ENCODE measurements at regions not wholly inside any gene's neighbourhood (a gene's known extent, or its start where the extent isn't known, plus 50 kb on each side); places are given as distances from the start of the nearest gene placed in this dataset.

DNA sequence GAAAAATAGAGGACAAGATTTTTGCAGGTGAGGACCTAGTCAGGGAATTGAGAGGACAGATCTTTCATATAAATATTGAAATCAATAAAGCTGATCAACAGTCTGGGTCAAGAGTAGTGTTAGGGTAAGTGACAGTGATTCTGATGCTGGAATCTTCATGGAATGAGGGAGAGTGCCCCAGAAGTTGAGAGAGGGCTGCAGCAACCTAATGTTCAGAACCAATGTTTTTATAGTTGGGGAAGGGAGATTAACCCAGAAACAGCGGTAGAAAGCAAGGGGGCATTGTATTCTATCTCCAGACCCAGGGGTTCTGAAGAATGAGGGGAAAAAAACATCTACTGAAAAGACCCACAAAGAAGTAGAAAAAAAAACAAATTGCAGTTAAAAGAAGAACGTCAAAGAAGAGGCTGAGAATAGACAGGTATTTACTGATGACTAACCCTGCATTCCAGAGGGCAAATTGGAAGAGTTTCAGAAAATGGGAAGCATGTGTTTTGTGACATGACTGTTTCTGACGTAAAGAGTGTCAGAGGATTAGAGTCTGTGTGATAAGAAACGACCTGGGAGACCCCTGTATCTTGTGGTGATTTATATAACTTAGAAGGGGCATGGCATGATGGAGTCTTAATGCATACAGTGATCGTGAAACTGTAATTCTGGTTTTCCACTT lies 819.6 kb upstream of the EPHA5 start:
- Histone ChIP-seq H3K27me3 (ENCODE audit: control insufficient read depth in 3 of 3, insufficient read depth in 3 of 3, low read length in 2 of 3) (no peaks in the 10 kb centered on the region), H3K9ac (ENCODE audit: insufficient read depth in 1 of 2, low read length in 2 of 2) (no peak overlapping the region), H3K4me1 (ENCODE audit: control insufficient read depth in 5 of 5, insufficient read depth in 5 of 5, low read length in 5 of 5) (no peaks in the 10 kb centered on the region), H3K9me3 (ENCODE audit: control insufficient read depth in 4 of 4, insufficient read depth in 3 of 4, low read length in 3 of 4) (no peaks in the 10 kb centered on the region), H3K27ac (ENCODE audit: low read depth in 1 of 2, low read length in 1 of 2) (no peak overlapping the region), H3K36me3 (ENCODE audit: control insufficient read depth in 4 of 4, insufficient read depth in 4 of 4, low read length in 4 of 4) (no peaks in the 10 kb centered on the region), H3K4me3 (no peak overlapping the region)
- TF ChIP-seq, protein P1, sequence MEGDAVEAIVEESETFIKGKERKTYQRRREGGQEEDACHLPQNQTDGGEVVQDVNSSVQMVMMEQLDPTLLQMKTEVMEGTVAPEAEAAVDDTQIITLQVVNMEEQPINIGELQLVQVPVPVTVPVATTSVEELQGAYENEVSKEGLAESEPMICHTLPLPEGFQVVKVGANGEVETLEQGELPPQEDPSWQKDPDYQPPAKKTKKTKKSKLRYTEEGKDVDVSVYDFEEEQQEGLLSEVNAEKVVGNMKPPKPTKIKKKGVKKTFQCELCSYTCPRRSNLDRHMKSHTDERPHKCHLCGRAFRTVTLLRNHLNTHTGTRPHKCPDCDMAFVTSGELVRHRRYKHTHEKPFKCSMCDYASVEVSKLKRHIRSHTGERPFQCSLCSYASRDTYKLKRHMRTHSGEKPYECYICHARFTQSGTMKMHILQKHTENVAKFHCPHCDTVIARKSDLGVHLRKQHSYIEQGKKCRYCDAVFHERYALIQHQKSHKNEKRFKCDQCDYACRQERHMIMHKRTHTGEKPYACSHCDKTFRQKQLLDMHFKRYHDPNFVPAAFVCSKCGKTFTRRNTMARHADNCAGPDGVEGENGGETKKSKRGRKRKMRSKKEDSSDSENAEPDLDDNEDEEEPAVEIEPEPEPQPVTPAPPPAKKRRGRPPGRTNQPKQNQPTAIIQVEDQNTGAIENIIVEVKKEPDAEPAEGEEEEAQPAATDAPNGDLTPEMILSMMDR (IDR thresholded peaks at IDR 0.05; ENCODE audit: control extremely low read depth, extremely low read depth): no peak
- no peak for ATAC-seq (ENCODE audit: insufficient read depth, low FRiP score)
- WGBS, 2 donors: 35 to 58% methylated on average over 5 of the region's 5 CpGs
- no peak for DNase-seq

DNA sequence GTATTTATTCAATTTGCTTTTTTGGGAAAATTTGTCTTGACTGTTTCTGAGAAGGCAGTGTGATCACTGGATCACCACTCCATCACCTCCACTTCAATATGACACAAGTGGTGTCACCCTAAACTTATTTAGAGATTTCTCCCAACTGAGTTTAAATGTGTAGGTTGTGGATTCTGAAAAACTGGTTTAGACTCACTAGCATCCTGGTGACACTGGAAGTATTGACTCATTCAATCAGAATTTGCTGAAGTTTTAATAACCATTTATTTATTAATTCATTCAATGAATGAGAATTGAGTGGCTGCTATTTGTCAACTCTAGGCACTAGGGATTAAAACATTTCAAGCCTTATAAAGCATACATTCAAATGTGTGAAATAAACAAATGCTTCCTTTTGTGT lies 819.1 kb upstream of the EPHA5 start:
- TF ChIP-seq, protein P1 (IDR thresholded peaks at IDR 0.05; ENCODE audit: control extremely low read depth, extremely low read depth): no peak
- no peaks in the 10 kb centered on the region for H3K27me3 ChIP-seq (ENCODE audit: control insufficient read depth in 3 of 3, insufficient read depth in 3 of 3, low read length in 2 of 3)
- no peak overlapping the region for H3K27ac ChIP-seq (ENCODE audit: low read depth in 1 of 2, low read length in 1 of 2)
- H3K9me3 ChIP-seq (ENCODE audit: control insufficient read depth in 4 of 4, insufficient read depth in 3 of 4, low read length in 3 of 4): no peaks in the 10 kb centered on the region
- H3K36me3 ChIP-seq (ENCODE audit: control insufficient read depth in 4 of 4, insufficient read depth in 4 of 4, low read length in 4 of 4): no peaks in the 10 kb centered on the region
- H3K4me1 ChIP-seq (ENCODE audit: control insufficient read depth in 5 of 5, insufficient read depth in 5 of 5, low read length in 5 of 5): no peaks in the 10 kb centered on the region
- DNase-seq: no peak
- H3K9ac ChIP-seq (ENCODE audit: insufficient read depth in 1 of 2, low read length in 2 of 2): no peak overlapping the region
- no peak for ATAC-seq (ENCODE audit: insufficient read depth, low FRiP score)
- H3K4me3 ChIP-seq: no peak overlapping the region

DNA sequence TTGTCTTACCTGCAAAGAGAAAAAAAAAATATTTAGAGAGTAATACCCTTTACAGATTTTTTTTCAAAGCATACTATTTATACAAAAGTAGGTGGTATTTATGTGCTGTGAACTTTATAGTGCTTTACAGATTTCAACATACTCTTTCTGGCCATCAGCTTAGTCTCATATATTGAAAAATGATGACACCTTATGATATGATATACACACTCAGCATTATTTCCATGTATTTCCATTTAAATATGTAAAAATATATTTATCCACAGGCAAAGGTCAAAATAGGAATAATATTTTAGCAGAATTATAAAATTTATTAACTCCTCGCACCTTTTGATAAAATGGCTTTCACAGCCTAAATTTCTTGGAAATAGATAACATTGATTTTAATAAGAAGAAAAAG lies 815.8 kb upstream of the EPHA5 start:
- no peaks in the 10 kb centered on the region for H3K9me3 ChIP-seq (ENCODE audit: control insufficient read depth in 4 of 4, insufficient read depth in 3 of 4, low read length in 3 of 4)
- no peak overlapping the region for H3K9ac ChIP-seq (ENCODE audit: insufficient read depth in 1 of 2, low read length in 2 of 2)
- H3K4me1 ChIP-seq (ENCODE audit: control insufficient read depth in 5 of 5, insufficient read depth in 5 of 5, low read length in 5 of 5): no peaks in the 10 kb centered on the region
- TF ChIP-seq, protein P1 (IDR thresholded peaks at IDR 0.05; ENCODE audit: control extremely low read depth, extremely low read depth): no peak
- no peak for DNase-seq
- WGBS, 2 donors: 90 to 96% methylated on average over 1 of the region's 1 CpG
- ATAC-seq (ENCODE audit: insufficient read depth, low FRiP score): no peak
- H3K27me3 ChIP-seq (ENCODE audit: control insufficient read depth in 3 of 3, insufficient read depth in 3 of 3, low read length in 2 of 3): no peaks in the 10 kb centered on the region
- no peak overlapping the region for H3K27ac ChIP-seq (ENCODE audit: low read depth in 1 of 2, low read length in 1 of 2)
- H3K36me3 ChIP-seq (ENCODE audit: control insufficient read depth in 4 of 4, insufficient read depth in 4 of 4, low read length in 4 of 4): no peaks in the 10 kb centered on the region
- no peak overlapping the region for H3K4me3 ChIP-seq

DNA sequence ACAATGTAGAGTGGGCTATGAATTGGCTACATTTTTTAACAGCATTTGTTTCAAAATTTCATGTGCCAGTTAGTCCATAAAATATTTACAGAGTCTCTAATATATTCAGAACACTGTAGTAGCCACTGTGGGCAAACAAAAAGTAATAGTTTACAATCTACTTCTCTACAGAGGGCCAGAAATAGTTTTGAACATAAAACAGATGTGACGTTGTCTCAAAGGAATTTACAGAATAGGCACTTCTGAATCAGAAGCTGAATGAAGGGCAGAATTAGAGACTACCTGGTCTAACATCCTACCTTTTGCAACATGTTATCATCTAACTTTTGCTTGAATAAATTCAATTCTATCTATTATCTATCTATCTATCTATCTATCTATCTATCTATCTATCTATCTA lies 811.9 kb upstream of the EPHA5 start:
- no peak overlapping the region for H3K27ac ChIP-seq (ENCODE audit: low read depth in 1 of 2, low read length in 1 of 2)
- no peak for ATAC-seq (ENCODE audit: insufficient read depth, low FRiP score)
- no peaks in the 10 kb centered on the region for H3K36me3 ChIP-seq (ENCODE audit: control insufficient read depth in 4 of 4, insufficient read depth in 4 of 4, low read length in 4 of 4)
- H3K4me3 ChIP-seq: no peak overlapping the region
- TF ChIP-seq, protein P1 (IDR thresholded peaks at IDR 0.05; ENCODE audit: control extremely low read depth, extremely low read depth): no peak
- no peak overlapping the region for H3K9ac ChIP-seq (ENCODE audit: insufficient read depth in 1 of 2, low read length in 2 of 2)
- no peaks in the 10 kb centered on the region for H3K4me1 ChIP-seq (ENCODE audit: control insufficient read depth in 5 of 5, insufficient read depth in 5 of 5, low read length in 5 of 5)
- no peaks in the 10 kb centered on the region for H3K9me3 ChIP-seq (ENCODE audit: control insufficient read depth in 4 of 4, insufficient read depth in 3 of 4, low read length in 3 of 4)
- WGBS, 2 donors: 78 to 79% methylated on average over 1 of the region's 1 CpG
- no peak for DNase-seq
- no peaks in the 10 kb centered on the region for H3K27me3 ChIP-seq (ENCODE audit: control insufficient read depth in 3 of 3, insufficient read depth in 3 of 3, low read length in 2 of 3)

All from lung (tissue), 11 donors.